Hepatocyte (in vitro differentiated cells): ENCODE measurements at regions not wholly inside any gene's neighbourhood (a gene's known extent, or its start where the extent isn't known, plus 50 kb on each side); places are given as distances from the start of the nearest gene placed in this dataset.

ENCODE experiments used
- DNase-seq: peaks from one replicate; pipeline ENCODE4 v3.0.0-alpha.2; 2016; ENCODE audit warnings: low spot score
- H2AFZ ChIP-seq: fragments of 200-600 bp; sonication (generic); 2 replicates; pipeline ENCODE4 v1.6.0; 2016; ENCODE audit warnings: antibody characterized with exemption, mild to moderate bottlenecking
- H3K27ac ChIP-seq: fragments of 200-600 bp; sonication (generic); 2 replicates; pipeline ENCODE4 v1.5.1; 2016; ENCODE audit warnings: mild to moderate bottlenecking
- H3K27me3 ChIP-seq: fragments of 200-600 bp; sonication (generic); 2 replicates; pipeline ENCODE4 v1.6.1; 2016
- H3K36me3 ChIP-seq: fragments of 200-600 bp; sonication (generic); replicated peaks from 2 replicates; pipeline ENCODE4 v1.5.1; 2016; ENCODE audit warnings: low read depth; ENCODE audit not compliant: insufficient read depth
- H3K4me1 ChIP-seq: fragments of 200-600 bp; sonication (generic); 2 replicates; pipeline ENCODE4 v1.5.1; 2016; ENCODE audit warnings: mild to moderate bottlenecking, moderate library complexity; ENCODE audit not compliant: insufficient read depth
- H3K4me2 ChIP-seq: fragments of 200-600 bp; sonication (generic); 2 replicates; pipeline ENCODE4 v1.6.0; 2016
- H3K4me3 ChIP-seq: fragments of 200-600 bp; sonication (generic); 2 replicates; pipeline ENCODE4 v1.5.1; 2016; ENCODE audit warnings: mild to moderate bottlenecking
- H3K79me2 ChIP-seq: fragments of 200-600 bp; sonication (generic); 2 replicates; pipeline ENCODE4 v1.6.0; 2017; ENCODE audit warnings: mild to moderate bottlenecking
- H3K9me2 ChIP-seq: fragments of 200-600 bp; sonication (generic); replicated peaks from 2 replicates; pipeline ENCODE4 v1.6.0; 2017; ENCODE audit warnings: mild to moderate bottlenecking; ENCODE audit not compliant: insufficient read depth
- H3K9me3 ChIP-seq: fragments of 200-600 bp; sonication (generic); 2 replicates; pipeline ENCODE4 v1.5.1; 2016; ENCODE audit warnings: low read depth, mild to moderate bottlenecking
- H4K20me1 ChIP-seq: fragments of 200-600 bp; sonication (generic); 2 replicates; pipeline ENCODE4 v1.6.0; 2016; ENCODE audit warnings: mild to moderate bottlenecking; ENCODE audit not compliant: insufficient read depth, poor library complexity, severe bottlenecking
- EZH2 ChIP-seq: fragments of 200-600 bp; sonication (generic); IDR thresholded peaks from 2 replicates; pipeline ENCODE4 v1.6.1; 2016; ENCODE audit warnings: antibody characterized with exemption, mild to moderate bottlenecking, borderline replicate concordance
- EZH2phosphoT487 ChIP-seq: fragments of 200-600 bp; sonication (generic); IDR thresholded peaks from one replicate; pipeline ENCODE4 v1.6.1; 2018; ENCODE audit warnings: antibody characterized with exemption, mild to moderate bottlenecking, low read depth, moderate library complexity; ENCODE audit not compliant: unreplicated experiment, severe bottlenecking
- WGBS: methylation state at CpG from one replicate; pipeline ENCODE4 v1.1.6; 2016; ENCODE audit warnings: low lambda C conversion rate; ENCODE audit errors: missing lambda C conversion rate; 5-methylcytosine and 5-hydroxymethylcytosine counted together
- TF ChIP-seq, protein P1 (sequence below): fragments of 200-600 bp; sonication (generic); IDR thresholded peaks from 2 replicates; pipeline ENCODE4 v1.5.1; 2016; ENCODE audit warnings: antibody characterized with exemption, mild to moderate bottlenecking; ENCODE audit not compliant: poor library complexity

GRCh38 chr22:49447837-49448236 is 379.8 kb downstream of the BRD1 start:
- Histone ChIP-seq H3K4me1 (no peaks in the 10 kb centered on the region), H3K36me3 (no peaks in the 10 kb centered on the region), H3K27me3 (peaks cover 45% of the 10 kb centered on the region), H2AFZ (no peak overlapping the region), H3K9me2 (no peaks in the 10 kb centered on the region), H3K4me3 (no peak overlapping the region), H4K20me1 (no peaks in the 10 kb centered on the region), H3K9me3 (no peaks in the 10 kb centered on the region), H3K27ac (no peak overlapping the region), H3K4me2 (no peak overlapping the region), H3K79me2 (no peaks in the 10 kb centered on the region)
- 94% methylated on average over 13 of the region's 13 CpGs for WGBS
- DNase-seq = no peak
- TF ChIP-seq EZH2phosphoT487 (no peak), EZH2 (no peak)
- TF ChIP-seq, protein P1, sequence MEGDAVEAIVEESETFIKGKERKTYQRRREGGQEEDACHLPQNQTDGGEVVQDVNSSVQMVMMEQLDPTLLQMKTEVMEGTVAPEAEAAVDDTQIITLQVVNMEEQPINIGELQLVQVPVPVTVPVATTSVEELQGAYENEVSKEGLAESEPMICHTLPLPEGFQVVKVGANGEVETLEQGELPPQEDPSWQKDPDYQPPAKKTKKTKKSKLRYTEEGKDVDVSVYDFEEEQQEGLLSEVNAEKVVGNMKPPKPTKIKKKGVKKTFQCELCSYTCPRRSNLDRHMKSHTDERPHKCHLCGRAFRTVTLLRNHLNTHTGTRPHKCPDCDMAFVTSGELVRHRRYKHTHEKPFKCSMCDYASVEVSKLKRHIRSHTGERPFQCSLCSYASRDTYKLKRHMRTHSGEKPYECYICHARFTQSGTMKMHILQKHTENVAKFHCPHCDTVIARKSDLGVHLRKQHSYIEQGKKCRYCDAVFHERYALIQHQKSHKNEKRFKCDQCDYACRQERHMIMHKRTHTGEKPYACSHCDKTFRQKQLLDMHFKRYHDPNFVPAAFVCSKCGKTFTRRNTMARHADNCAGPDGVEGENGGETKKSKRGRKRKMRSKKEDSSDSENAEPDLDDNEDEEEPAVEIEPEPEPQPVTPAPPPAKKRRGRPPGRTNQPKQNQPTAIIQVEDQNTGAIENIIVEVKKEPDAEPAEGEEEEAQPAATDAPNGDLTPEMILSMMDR = no peak

DNA sequence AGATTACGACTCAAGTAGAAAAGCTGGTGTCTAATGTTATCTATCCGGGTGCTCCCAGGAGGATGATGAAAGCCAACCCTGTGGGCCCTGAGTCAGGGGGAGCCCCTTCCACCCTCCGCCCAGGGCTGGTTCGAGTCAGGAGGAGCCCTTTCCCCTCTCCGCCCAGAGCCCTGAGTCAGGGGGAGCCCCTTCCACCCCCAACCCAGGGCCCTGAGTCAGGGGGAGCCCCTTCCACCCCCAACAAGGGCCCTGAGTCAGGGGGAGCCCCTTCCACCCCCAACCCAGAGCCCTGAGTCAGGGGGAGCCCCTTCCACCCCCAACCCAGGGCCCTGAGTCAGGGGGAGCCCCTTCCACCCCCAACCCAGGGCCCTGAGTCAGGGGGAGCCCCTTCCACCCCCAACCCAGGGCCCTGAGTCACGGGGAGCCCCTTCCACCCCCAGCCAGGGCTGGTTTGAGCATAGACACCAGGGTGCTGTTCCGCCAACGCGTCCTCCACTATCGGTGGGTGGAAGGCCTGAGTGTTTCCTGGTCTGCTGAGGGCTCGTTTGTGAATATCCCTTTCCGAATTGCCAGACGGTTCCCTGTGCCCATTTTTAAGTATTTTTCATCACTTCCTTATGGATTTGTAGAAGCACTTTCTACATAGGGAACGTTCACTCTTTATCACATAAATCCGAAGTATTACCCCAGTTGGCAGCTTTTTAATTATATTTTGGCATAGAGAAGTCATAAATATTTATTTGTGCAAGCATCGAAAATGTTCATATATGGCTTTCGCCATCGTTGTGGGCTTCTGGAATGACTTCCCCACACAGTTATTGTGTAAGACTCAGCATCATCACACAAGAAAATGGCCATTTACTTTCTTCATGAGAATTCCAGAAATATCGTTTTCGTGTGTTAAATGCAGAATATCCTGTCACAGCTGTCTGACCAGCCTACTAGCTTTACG is 380.6 kb downstream of the BRD1 start:
- H3K9me3 ChIP-seq = no peaks in the 10 kb centered on the region
- no peak overlapping the region for H3K27ac ChIP-seq
- no peak overlapping the region for H2AFZ ChIP-seq
- no peaks in the 10 kb centered on the region for H3K4me1 ChIP-seq
- H3K9me2 ChIP-seq = no peaks in the 10 kb centered on the region
- no peak for DNase-seq
- TF ChIP-seq, protein P1 = no peak
- TF ChIP-seq EZH2phosphoT487 = no peak
- TF ChIP-seq EZH2 = no peak
- H3K36me3 ChIP-seq = no peaks in the 10 kb centered on the region
- H4K20me1 ChIP-seq = no peaks in the 10 kb centered on the region
- no peak overlapping the region for H3K4me3 ChIP-seq
- no peak overlapping the region for H3K4me2 ChIP-seq
- WGBS = 88% methylated on average over 19 of the region's 21 CpGs
- H3K27me3 ChIP-seq = peaks cover 44% of the 10 kb centered on the region
- no peaks in the 10 kb centered on the region for H3K79me2 ChIP-seq

- H2AFZ ChIP-seq = no peak overlapping the region
- no peaks in the 10 kb centered on the region for H4K20me1 ChIP-seq
- WGBS = 64% methylated on average over 17 of the region's 18 CpGs
- H3K4me1 ChIP-seq = no peaks in the 10 kb centered on the region
- H3K4me3 ChIP-seq = no peak overlapping the region
- DNase-seq = no peak
- TF ChIP-seq EZH2phosphoT487 = no peak
- H3K27me3 ChIP-seq = peaks cover 38% of the 10 kb centered on the region
- no peaks in the 10 kb centered on the region for H3K9me3 ChIP-seq
- no peaks in the 10 kb centered on the region for H3K36me3 ChIP-seq
- H3K4me2 ChIP-seq = no peak overlapping the region
- H3K9me2 ChIP-seq = no peaks in the 10 kb centered on the region
- H3K79me2 ChIP-seq = no peaks in the 10 kb centered on the region
- no peak overlapping the region for H3K27ac ChIP-seq
Measured at GRCh38 chr22:49446145-49446758, 381.4 kb downstream of the BRD1 start.

GRCh38 chr22:49444781-49445180 is 382.9 kb downstream of the BRD1 start:
- 90% methylated on average over 14 of the region's 14 CpGs for WGBS
- TF ChIP-seq EZH2 (no peak), EZH2phosphoT487 (no peak)
- TF ChIP-seq, protein P1 = no peak
- H3K9me2 ChIP-seq = no peaks in the 10 kb centered on the region
- H3K4me3 ChIP-seq = no peak overlapping the region
- no peaks in the 10 kb centered on the region for H4K20me1 ChIP-seq
- no peak for DNase-seq
- H2AFZ ChIP-seq = no peak overlapping the region
- H3K36me3 ChIP-seq = no peaks in the 10 kb centered on the region
- no peak overlapping the region for H3K27ac ChIP-seq
- no peaks in the 10 kb centered on the region for H3K4me1 ChIP-seq
- no peak overlapping the region for H3K4me2 ChIP-seq
- no peaks in the 10 kb centered on the region for H3K79me2 ChIP-seq
- peaks cover 25% of the 10 kb centered on the region for H3K27me3 ChIP-seq
- no peaks in the 10 kb centered on the region for H3K9me3 ChIP-seq
